Suppressor macrophage (primary cell): ENCODE measurements at regions not wholly inside any gene's neighbourhood (a gene's known extent, or its start where the extent isn't known, plus 50 kb on each side); places are given as distances from the start of the nearest gene placed in this dataset.

Experiments used
- DNase-seq, 4 experiments: peaks; one replicate each; pipeline ENCODE4 v3.0.0-alpha.2; 2020 to 2022

DNA sequence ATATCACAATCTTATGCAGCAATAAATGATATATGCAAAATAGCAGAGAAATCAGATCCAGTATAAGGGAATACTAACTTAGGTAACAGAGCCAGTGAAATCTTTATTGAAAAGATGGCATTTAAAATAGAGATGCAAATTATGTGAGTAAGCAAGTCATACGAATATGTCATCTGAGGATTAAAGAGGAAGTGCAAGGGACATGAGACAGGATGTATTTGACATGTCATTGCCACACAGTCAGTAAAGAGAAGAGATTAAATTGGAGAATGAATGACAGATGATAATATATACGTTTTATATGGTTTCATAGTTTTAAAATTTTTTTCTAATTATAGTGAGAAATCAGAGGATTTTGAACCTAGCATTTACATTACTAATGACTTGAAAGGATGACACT lies 426.4 kb downstream of the SLITRK5 start:
- peak in 2 of 4 experiments; percentile 54 to 57 for DNase-seq

DNA sequence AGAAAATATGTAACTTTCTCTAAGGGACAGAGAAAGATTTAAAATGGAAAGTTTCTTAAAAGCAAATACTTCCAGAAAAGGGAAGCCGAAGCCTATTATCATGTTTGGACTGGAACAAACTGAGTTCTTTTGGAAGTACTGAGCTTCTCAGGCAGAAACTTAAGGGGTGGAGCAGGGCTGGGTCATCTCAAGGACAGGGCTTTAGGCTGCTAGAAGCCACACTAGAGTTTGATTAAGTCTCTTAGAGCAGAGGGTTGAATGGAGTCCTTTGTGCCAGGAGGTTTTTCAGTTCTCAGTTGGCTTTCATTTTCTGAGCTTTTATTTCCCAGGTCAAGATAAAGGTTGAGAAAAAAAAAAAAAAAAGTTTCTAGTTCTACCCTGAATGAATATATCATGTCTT lies 432.7 kb downstream of the SLITRK5 start:
- no peak for DNase-seq

DNA sequence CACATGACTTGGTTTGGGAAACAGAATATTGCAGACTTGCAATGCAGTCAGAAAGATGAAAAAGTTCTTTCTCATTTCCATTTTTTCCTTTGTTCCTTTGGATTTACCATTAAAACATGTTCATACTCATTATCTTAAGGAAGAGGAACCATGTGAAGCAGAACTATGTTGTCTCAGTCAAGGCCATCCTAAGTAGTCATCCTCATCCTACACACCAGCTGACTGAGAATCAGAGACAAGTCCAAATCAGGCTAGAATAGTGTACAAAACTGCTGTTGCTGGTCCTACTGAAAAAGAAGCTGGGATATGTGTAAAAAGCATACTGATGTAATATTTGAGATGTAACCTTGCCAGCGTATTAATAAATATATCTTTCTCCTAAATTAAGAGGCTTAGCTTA lies 433.4 kb downstream of the SLITRK5 start:
- peak; percentile 35 to 74 (median 58) for DNase-seq

DNA sequence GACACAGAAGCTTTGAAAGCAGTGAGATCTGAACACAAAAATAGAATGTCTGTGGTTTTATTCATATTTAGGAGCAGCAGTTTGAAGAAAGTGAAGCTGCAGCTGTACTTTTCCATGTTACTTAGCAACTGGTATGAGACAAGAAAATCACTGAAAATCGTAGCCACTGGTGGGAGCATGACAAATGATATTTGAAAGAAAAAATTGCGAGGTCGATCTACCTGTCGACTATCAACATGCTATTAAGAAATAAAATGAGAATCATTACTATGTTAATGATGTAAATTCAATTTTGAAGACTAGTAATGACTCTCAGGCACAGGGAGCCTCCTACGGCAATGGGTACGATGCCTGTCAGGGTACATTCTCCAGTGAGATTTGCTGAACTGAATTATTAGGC lies 436.4 kb downstream of the SLITRK5 start:
- DNase-seq: no peak

DNA sequence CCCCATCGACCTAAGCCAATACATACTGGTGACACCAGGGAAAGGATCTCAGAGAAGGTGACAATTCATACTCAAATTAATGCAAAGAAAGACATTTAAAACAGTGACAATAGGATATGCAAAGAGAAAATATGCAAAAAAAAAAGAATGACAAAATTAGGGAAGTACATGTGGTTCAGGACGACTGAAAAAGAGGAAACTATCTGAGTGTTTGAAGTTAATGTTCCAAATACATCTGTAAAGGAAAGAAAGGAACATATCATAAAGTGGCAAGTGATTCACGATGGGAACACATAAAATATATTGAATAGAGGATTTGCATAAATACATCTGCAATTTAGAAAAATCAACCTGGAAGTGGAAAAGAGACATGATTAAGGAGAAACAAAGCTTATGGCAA lies 441.4 kb downstream of the SLITRK5 start:
- peak in 2 of 4 experiments; percentile 11 to 15 for DNase-seq

DNA sequence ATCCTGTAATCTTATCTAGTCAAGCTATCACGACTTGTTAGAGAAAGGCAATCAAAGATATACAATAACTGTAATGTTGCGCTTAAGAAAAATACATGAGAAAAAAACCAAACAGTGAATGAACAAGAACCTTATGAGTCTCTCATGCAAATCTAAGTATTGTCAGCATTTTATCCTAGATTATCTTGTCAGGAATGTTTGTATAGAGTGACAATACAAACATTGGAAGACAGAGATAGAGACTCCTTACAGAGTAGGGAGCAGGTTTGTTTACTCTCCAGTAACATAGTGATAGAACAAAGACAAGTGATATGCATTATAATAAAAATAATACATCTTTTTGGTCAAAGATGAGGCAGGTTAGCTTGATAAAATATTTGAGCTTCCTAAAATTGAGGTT lies 444.8 kb downstream of the SLITRK5 start:
- DNase-seq: no peak

DNA sequence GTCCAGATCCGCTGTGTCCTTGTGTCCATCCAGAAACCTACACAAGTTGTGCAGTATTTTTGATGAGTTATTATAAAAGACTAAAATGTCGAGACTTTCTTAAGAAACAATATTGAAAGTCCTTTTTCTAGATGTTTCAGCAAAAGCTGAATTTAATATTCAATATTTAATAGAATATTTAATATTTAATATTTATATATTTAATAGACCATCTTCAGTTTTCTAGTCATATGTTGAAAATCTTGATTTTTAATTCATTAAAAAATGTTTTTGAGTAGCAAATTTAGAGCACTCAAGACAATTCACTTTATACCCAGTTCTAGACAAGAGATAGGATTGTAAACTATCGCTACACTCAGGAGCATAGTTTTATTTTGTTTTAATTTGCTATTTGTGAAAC lies 447.8 kb downstream of the SLITRK5 start:
- no peak for DNase-seq

DNA sequence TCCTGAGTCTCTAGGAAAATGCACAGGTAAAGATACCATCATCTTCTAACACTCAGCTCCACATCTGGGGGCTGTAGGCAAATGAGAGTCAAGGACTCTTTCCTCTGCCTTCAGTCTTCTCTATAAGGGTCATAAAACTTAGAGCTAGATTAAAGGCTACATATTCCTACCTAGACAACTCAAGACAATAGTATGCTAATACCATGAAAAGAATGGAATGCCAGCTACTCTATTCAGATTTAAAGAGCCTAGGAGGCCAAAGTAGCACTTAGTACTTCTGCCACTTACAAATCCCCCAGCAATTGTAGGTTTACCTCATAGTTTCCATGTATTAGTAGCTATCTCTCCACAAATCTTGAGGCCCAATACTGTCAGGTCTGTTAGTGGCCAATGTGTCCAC lies 453.0 kb downstream of the SLITRK5 start:
- DNase-seq: no peak

DNA sequence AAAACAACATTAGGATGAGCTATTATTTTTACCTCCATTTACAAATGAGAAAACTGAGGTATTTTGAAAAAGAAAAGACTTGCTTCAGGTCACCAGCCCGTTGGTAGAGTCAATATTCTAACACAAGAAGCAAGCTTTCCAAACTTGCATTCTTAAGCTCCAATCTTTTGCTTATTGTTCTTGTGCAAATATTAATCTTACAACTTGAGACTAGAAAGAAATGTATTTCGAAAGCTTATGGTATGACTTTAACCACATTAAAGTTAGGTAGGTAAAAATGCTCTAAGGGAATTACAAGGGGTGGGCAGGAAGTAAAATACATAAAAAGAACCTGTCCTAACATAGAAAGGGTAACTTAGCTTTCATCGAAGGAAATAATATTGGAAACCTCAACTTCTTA lies 453.9 kb downstream of the SLITRK5 start:
- no peak for DNase-seq

DNA sequence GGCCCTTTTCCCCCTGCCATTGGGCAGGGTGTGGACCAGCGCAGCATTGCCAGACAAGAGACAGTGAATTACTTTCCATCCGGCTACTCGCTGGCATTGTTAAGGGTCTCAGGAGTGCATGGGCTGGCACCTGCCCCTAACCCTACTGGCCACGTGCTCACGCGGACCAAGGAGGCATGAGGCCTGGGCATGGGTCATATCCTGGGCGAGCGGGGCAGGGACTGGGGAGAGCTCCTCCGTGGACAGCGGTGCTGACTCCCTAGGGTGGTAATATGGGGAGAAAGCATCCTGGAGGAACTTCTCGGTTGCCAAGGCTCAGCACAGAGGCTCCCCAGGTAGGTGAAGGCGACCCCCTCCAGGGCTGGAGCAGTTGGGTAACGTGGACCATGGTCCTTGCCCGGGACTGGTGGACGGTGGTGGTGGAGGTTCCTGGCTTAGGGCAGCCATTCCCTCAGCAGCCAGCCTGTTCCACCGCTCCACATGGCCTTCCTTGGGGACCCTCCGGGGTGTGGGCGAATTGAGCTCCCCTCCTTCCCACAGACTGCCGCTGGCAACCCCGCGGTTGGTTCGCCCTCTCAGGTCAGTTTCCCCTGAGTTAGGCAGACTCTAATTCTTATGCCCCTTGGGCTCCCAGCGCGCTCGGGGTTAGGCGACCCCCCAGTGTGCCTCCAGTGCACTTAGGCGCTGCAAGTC lies 465.1 kb downstream of the SLITRK5 start:
- DNase-seq: no peak

DNA sequence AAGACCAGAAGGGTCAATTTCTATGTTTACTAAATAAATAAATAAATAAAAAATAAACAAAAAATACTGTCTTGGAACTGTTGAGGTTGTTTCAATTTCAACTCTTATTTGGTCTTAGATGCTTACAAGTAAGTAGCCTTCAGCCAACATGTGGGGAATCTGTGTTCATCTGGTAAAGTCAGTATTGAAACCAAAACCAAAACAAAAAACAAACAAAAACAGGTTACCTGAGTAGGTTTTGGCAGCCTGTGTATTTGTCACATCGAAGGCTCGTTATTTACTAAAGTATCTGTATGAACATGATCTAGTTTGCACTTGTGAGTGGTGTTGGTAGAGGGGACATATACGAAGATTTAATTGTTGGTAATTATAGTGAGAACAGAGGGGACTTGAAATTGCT lies 471.5 kb downstream of the SLITRK5 start:
- DNase-seq: no peak

DNA sequence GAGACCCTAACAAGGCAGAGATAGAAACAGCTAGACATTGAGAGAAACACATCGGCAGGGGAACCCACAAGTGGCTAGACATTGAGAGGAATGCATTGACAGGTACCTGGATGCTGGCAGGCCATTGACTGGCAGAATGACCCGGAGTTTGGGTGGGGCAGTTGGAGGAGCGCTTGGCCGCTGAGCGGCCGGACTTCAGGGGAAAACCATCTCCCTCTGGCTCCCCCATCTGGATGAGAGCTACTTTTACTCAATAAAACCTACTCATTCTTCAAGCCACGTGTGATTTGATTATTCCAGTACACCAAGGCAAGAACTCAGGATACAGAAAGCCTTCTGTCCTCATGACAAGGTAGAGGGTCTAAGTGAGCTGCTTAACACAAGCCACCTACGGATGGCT lies 473.4 kb downstream of the SLITRK5 start:
- DNase-seq: no peak

DNA sequence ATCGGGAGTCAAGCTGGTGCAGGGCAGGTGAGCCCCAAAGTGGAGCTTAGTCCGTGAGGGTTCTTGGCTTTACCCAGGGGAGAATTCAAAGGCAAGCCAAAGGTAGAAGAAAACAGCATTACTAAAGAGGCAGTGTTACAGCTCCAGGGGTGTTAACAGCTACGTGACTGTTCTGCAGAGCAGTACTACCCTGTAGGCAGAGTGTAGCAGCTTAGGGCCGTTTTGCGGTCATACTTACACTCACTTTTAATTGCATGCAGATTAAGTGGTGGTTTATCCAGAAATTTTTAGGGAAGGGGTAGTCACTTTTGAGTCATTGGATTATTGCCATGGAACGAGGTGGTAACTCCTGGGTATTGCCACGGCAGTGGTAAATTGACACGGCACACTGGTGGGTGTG lies 482.2 kb downstream of the SLITRK5 start:
- no peak for DNase-seq

DNA sequence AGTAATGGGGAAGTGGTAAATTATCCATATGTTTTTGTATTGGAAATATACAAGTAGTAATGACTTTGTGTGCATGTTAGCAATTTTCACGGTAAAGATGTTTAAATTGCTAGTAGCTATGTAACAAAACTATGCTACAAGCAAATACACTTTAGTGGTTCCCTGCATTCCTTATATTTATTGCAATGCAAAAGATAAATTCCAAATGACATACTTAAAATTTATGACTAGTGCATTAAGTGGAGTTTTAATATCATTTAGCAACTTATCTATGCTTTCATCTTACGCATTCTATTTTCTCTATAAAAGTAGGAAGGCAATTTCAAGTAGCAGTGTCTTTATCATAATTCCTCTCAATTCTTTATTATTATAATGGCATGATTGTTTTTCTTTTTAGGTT lies 482.8 kb downstream of the SLITRK5 start:
- no peak for DNase-seq

DNA sequence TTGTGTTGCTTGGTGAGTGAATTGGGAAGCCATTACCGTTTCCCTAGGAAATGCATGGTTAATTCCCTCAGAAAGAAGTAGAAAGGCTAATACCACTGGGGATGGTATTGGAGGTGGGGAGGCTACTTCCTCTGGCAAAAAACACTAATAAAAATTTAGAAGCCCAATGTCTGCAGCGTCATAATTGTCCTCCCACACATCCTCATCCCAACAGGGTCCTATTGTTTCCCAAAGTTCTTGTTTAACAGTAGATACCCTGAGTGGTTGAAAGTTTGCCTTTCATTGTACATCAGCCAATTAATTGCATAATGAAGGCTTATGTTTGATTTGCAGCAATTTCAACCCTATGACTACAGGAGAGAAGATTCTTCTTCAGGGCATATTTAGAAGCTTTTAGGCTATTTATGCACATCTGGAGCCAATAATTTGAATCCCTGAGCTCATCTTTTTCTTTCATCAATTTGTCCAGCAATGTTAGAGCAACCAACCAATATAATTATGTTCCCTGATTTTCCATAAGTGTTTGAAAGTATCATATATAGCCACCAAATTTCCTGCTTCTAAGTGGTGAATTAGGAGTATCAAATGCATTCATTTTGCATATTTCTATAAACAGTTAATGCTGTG lies 491.0 kb downstream of the SLITRK5 start:
- DNase-seq: no peak

DNA sequence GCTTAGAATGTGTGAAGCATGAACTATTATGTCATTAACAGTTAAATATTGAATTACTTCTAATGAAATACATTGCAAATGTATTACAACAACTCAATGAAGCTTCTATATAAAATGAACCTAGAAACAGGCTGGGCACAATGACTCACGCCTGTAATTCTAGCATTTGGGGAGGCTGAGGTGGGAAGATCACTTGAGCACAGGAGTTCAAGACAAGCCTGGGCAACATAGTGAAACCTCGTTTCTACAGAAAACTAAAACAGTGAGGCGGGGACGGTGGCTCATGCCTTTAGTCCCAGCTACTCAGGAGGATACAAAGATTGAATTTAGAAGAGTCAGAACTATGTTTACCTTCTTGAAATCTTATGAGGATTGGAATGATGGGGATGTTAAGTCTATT lies 505.1 kb downstream of the SLITRK5 start:
- no peak for DNase-seq

DNA sequence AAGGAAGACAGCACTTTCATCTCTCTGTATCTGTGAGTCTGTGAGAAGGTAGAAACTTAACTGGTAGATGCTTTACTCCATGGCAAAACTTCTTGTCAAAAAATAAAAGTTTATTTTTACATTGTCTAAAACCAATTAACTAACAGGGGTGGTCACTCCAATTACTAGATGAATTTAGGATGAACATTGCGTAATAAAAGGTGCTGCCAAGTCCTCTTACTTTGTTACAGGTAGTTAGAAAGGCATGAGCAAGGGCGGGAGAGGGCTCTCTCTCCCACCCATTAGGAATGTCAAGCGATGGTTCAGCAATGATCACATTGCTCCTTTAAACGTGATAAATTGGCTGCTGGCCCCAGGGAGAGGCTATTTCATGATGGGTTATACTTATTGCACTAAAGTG lies 512.3 kb downstream of the SLITRK5 start:
- no peak for DNase-seq

DNA sequence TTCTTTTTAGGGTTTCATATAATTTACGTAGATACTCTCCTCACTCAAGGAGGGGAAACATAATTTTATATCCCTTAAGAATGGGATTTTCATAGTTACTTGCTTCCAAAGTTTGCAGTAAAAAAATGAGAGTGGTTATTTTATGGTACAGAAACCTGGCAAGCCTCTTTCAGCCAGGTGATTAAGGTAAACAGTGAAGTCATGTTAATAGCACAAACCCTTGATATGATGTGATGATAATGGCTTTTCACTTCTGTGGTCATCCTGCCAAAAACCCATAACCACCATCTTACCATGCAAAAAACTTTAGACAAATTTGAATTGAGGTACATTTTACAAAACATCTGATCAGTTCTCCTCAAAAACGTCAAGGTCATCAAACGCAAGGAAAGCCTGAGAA lies 517.8 kb downstream of the SLITRK5 start:
- no peak for DNase-seq

DNA sequence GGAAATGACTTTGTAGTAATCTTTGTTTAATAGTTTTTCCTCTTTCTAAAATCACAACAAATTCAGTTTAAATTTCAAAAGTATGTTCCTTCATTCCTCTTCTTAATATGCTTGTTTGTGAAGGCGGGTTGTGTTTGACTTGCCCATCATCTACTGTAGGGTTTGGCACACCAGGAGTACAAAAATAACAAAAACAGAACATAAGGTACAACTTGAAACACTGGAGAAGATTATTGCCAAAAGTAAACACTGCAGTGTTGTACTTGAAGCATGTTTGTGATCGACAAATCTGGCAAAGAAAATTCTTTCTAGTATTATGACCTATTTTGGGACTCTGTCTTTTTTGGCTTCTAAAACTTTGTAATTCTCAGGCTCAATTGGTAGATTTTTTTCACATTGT lies 518.6 kb downstream of the SLITRK5 start:
- DNase-seq: no peak

DNA sequence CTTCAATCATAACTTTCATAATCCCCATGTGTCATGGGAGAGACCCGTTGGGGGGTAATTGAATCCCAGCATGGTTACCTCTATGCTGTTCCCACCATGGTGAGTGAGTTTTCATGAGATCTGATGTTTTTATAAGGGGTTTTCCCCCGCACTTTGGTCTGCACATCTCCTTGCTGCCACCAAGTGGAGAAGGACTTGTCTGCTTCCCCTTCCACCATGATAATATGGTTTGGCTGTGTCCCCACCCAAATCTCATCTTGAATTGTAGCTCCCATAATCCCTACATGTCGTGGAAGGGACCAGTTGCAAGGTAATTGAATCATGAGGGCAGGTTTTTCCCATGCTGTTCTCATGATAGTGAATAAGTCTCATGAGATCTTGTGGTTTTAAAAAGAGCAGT lies 524.9 kb downstream of the SLITRK5 start:
- no peak for DNase-seq

DNA sequence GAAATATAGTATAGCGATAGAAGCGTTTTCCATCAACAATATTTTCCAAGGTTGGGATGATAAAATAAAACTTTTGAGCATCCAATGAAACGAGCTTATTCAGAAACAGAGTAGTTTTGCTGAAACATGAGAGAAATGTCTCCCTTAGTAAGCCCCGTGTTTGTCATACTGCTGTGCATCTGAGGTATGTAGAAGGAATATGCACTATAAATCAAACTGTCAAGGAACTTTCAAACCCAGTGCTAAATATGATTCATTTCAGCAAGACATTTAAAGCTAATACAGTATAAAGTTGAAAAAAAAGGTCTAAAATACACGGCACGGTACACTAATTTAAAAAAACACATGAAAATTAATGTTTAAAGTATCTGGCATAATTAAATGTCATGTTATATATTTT lies 546.2 kb downstream of the SLITRK5 start:
- DNase-seq: no peak

DNA sequence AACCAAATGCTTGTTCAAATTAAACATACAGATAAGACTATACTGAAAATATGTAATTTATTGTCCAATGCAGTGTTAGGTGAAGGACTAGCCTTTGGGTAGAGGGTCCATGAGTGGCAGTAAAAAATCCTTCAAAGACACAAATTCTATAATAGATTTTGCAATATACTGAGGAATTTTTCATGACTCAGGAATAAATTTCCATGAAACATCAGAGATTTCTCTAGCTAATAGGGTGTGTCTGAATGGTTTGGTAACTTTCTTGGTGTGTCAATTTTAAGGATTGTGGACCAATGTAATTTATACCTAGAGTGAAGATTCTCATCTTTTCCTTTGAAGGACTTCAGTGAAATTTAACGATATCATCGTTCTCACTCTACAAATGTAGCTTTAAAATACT lies 546.7 kb downstream of the SLITRK5 start:
- DNase-seq: no peak

DNA sequence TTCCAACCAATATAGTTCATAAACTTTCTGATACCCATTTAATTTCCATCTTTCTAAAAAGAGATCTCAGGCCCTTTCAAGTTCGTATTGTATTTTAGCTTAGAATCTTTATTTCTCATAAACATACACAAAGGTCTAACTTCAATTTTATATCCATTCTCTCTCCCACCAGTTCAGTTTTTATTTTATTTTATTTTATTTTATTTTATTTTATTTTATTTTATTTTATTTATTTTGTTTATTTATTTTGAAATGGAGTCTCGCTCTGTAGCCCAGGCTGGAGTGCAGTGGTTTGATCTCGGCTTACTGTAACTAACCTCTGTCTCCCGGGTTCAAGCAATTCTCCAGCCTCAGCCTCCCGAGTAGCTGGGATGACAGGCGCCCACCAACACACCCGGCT lies 552.8 kb downstream of the SLITRK5 start:
- no peak for DNase-seq

DNA sequence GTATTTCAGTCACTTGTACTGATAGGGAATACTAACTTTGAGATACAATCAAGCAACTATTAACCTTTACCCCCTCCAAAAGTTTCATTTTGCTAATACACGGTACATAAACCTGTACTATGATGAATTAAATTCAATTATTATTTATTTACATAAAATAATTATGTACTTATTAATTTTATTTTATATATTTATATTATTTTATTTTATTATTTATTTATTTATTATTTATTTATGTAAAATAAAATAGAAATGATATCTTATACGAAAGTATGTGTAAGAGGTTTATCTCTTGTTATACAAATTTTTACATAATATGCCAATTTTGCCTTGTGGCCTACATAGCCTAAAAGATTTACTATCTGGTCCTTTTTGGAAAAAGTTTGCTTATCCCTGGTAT lies 564.3 kb downstream of the SLITRK5 start:
- no peak for DNase-seq

DNA sequence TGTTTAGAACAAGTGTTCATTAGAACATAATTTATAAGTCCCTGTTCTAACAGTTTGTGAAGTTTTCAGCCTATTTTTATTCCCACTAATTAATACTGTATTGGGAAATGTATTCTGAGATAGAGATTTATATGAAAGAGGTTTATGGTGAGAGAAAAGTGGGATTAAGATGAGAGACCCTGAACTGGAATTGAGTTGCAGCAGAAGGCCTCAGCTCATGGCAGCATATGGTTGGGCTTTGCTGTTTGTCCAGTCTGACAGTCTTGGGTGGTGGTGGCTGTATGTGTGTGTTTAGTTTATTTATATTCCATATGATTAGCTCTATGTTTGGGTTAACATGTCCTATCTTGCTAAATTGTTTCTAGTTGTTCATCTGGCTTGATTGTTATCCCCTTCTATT lies 575.1 kb downstream of the SLITRK5 start:
- DNase-seq: no peak
